ENCODE measurements at regions not wholly inside any gene's neighbourhood (a gene's known extent, or its start where the extent isn't known, plus 50 kb on each side); places are given as distances from the start of the nearest gene placed in this dataset.

DNA sequence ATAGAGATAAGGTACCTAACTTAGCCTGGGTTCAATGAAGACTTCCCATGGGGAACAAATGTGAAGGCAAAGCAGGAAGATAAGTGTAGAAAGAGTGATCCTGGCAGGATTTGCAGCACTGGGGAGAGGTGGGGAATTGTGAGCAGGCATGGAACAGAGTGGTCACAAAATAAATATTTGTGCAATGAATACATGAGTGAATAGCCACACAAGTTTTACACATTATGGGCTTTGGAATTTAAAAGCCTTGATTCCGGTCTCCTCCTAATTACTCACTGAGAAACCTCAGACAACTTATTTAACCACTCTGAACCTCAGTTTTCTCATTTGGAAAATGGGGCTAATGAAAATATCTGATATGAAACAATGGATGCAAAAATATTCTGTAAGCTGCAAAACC is 148.3 kb downstream of the ELAVL4 start:
- DNase-seq (ENCODE audit: low spot score in 2 of 2): no peak
- 93% methylated on average over 1 of the region's 1 CpG for WGBS

More for the DNA sequence above, 148.3 kb downstream of the ELAVL4 start:
- no peak for TF ChIP-seq EP300 (IDR thresholded peaks at IDR 0.05)
- no peak overlapping the region for H3K27ac ChIP-seq
- no peaks in the 10 kb centered on the region for H3K36me3 ChIP-seq
- H3K4me1 ChIP-seq: no peaks in the 10 kb centered on the region
- H3K9me3 ChIP-seq: no peaks in the 10 kb centered on the region
- no peak overlapping the region for H3K4me3 ChIP-seq
- H3K27me3 ChIP-seq: no peaks in the 10 kb centered on the region

All from suprapubic skin (tissue), 4 donors.